ENCODE measurements at regions not wholly inside any gene's neighbourhood (a gene's known extent, or its start where the extent isn't known, plus 50 kb on each side); places are given as distances from the start of the nearest gene placed in this dataset.

GRCh38 chr1:177597393-177597792, 372.5 kb downstream of the SEC16B start:
- no peak for TF ChIP-seq CTCF (IDR thresholded peaks at IDR 0.05)
- TF ChIP-seq POLR2A (IDR thresholded peaks at IDR 0.05) = no peak
